CD14-positive monocyte (primary cell): ENCODE measurements at regions not wholly inside any gene's neighbourhood (a gene's known extent, or its start where the extent isn't known, plus 50 kb on each side); places are given as distances from the start of the nearest gene placed in this dataset.

Experiments
- DNase-seq, 3 donors: peaks; one replicate each; pipeline ENCODE4 v3.0.0-alpha.2; 2011 to 2022
- H2AFZ ChIP-seq: 2 replicates; pipeline ENCODE4 v1.6.0; 2012; ENCODE audit warnings: mild to moderate bottlenecking, low read depth, low read length, inconsistent platforms; ENCODE audit not compliant: insufficient read depth, poor library complexity, severe bottlenecking
- H3K27ac ChIP-seq, 2 donors: 1 replicate in 1 of 2; 2 replicates in 1 of 2; pipeline ENCODE4 v1.5.1; 2012 to 2013; ENCODE audit warnings: low read length in 2 of 2, control low read depth in 1 of 2, inconsistent platforms in 1 of 2, low read depth in 1 of 2, mild to moderate bottlenecking in 1 of 2
- H3K27me3 ChIP-seq, 2 donors: one replicate each; pipeline versions ENCODE4 v1.6.0 to v1.6.1; 2011 to 2013; ENCODE audit warnings: low read length in 2 of 2; ENCODE audit not compliant: control insufficient read depth in 2 of 2, insufficient read depth in 2 of 2
- H3K36me3 ChIP-seq, 2 donors: replicated peaks in 1 of 2; 1 replicate in 1 of 2; 2 replicates in 1 of 2; pipeline versions ENCODE4 v1.5.1 to v1.6.1; 2012 to 2013; ENCODE audit warnings: low read length in 2 of 2, control low read depth in 1 of 2, inconsistent platforms in 1 of 2, mild to moderate bottlenecking in 1 of 2; ENCODE audit not compliant: insufficient read depth in 2 of 2, control insufficient read depth in 1 of 2
- H3K4me1 ChIP-seq, 2 donors: 1 replicate in 1 of 2; 2 replicates in 1 of 2; pipeline versions ENCODE4 v1.5.1 to v1.6.1; 2012 to 2013; ENCODE audit warnings: low read length in 2 of 2, control low read depth in 1 of 2, inconsistent platforms in 1 of 2, mild to moderate bottlenecking in 1 of 2, moderate library complexity in 1 of 2; ENCODE audit not compliant: insufficient read depth in 2 of 2, control insufficient read depth in 1 of 2
- H3K4me2 ChIP-seq: replicated peaks from 2 replicates; pipeline ENCODE3; 2012; ENCODE audit warnings: low read length, moderate library complexity, mild to moderate bottlenecking; ENCODE audit not compliant: poor library complexity, severe bottlenecking; ENCODE audit errors: extremely low read depth
- H3K4me3 ChIP-seq, 3 experiments: fragments of 200-600 bp in 1 of 3; sonication (generic) in 1 of 3; replicated peaks in 1 of 3; 1 replicate in 2 of 3; 2 replicates in 1 of 3; pipeline ENCODE4 v1.5.1; 2011 to 2013; ENCODE audit warnings: low read length in 3 of 3, mild to moderate bottlenecking in 3 of 3, control low read depth in 2 of 3, low read depth in 2 of 3, inconsistent platforms in 1 of 3, moderate library complexity in 1 of 3
- H3K79me2 ChIP-seq: 2 replicates; pipeline ENCODE4 v1.6.0; 2012; ENCODE audit warnings: mild to moderate bottlenecking, control low read depth, inconsistent platforms, low read length, moderate library complexity; ENCODE audit not compliant: insufficient read depth
- H3K9ac ChIP-seq: 2 replicates; pipeline ENCODE4 v1.6.0; 2017; ENCODE audit warnings: low read length, mild to moderate bottlenecking; ENCODE audit not compliant: insufficient read depth, poor library complexity, severe bottlenecking
- H3K9me3 ChIP-seq, 2 donors: replicated peaks in 1 of 2; 1 replicate in 1 of 2; 2 replicates in 1 of 2; pipeline versions ENCODE4 v1.5.1 to v1.6.1; 2012 to 2013; ENCODE audit warnings: low read length in 2 of 2, control low read depth in 1 of 2; ENCODE audit not compliant: control insufficient read depth in 1 of 2, insufficient read depth in 1 of 2
- H4K20me1 ChIP-seq: 2 replicates; pipeline ENCODE4 v1.6.0; 2012; ENCODE audit warnings: mild to moderate bottlenecking, low read length, control low read depth, moderate library complexity; ENCODE audit not compliant: insufficient read depth
- H3K27ac Mint-ChIP-seq, 7 donors: one replicate each; pipeline ENCODE4 v1.8.0; 2020; ENCODE audit warnings: mild to moderate bottlenecking in 7 of 7, mixed read lengths in 7 of 7, moderate library complexity in 6 of 7, inconsistent platforms in 2 of 7
- H3K27me3 Mint-ChIP-seq, 3 donors: one replicate each; pipeline ENCODE4 v1.8.0; 2021 to 2022; ENCODE audit warnings: low read depth in 3 of 3, mild to moderate bottlenecking in 3 of 3, mixed read lengths in 3 of 3, moderate library complexity in 3 of 3, inconsistent platforms in 1 of 3
- H3K36me3 Mint-ChIP-seq, 2 donors: one replicate each; pipeline ENCODE4 v1.8.0; 2020; ENCODE audit warnings: mixed read lengths in 2 of 2, inconsistent platforms in 1 of 2, mild to moderate bottlenecking in 1 of 2
- H3K4me1 Mint-ChIP-seq: one replicate; pipeline ENCODE4 v1.8.0; 2020; ENCODE audit warnings: mild to moderate bottlenecking, mixed read lengths
- H3K4me3 Mint-ChIP-seq, 2 donors: one replicate each; pipeline ENCODE4 v1.8.0; 2020; ENCODE audit warnings: mild to moderate bottlenecking in 2 of 2, mixed read lengths in 2 of 2, moderate library complexity in 1 of 2
- H3K9me3 Mint-ChIP-seq, 7 donors: one replicate each; pipeline ENCODE4 v1.8.0; 2020 to 2022; ENCODE audit warnings: mixed read lengths in 7 of 7, mild to moderate bottlenecking in 6 of 7, moderate library complexity in 6 of 7, inconsistent platforms in 2 of 7
- CTCF ChIP-seq: fragments of 200-600 bp; IDR thresholded peaks from one replicate; pipeline ENCODE4 v1.8.0; 2022; ENCODE audit warnings: antibody characterized with exemption, mild to moderate bottlenecking
- WGBS: methylation state at CpG from one replicate; pipeline ENCODE4 v1.1.5; 2013; ENCODE audit warnings: missing lambda C conversion rate; ENCODE audit not compliant: insufficient coverage; 5-methylcytosine and 5-hydroxymethylcytosine counted together
- intact Hi-C, 2 donors: fragments of 100-400 bp; cut with micrococcal nuclease; formaldehyde crosslinking; loops; one replicate each; pipeline versions ENCODE4 v1.15.0 to v1.15.1; 2023

DNA sequence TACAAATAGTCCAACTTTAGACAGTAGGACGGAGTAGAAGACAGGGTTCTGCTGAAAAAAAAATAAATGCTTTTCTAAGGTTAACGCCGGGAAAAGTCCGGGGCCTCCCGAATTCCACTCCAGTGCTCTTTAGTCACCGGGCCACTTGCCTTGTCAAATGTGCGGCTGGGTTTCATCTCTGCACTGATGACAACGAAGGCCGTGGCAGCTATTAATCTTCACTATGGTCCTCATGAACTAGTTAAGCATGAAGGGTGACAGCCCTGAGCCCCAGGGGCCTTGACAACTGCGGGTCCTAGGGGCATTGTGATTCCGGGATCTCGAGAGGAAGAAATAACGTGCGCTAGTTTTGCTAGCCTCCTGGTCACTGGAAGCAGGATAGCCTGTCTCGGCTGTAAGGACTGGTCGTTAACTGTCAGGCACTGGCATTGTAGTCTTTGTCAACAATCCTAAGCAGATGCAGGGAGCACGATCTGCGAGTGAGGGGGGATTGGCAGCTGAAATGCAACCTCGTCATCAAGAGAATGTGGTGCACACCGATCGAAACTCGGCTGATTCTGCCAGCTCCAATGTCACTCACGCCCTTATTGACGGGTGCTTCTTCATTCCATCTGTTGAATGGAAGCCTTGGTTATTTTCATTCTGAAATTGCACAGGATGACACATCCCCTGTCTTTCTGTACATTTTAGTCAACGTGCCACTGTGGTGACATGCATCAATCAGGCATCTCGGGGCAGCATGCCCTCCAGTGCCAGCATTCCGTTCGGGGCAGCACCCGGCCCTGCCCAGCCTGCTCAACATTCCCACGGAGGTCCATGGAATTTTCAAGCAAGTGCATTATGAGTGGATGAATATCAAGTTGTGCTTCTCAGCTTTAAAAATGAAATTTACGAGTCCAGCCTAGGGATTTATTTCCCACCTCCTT is 51.6 kb upstream of the MGMT start:
- Histone ChIP-seq H3K9ac (no peak overlapping the region), H3K79me2 (no peaks in the 10 kb centered on the region), H3K4me2 (no peak overlapping the region), H3K27ac (no peak overlapping the region), H3K36me3 (no peaks in the 10 kb centered on the region), H3K27me3 (no peaks in the 10 kb centered on the region), H3K9me3 (no peaks in the 10 kb centered on the region), H4K20me1 (no peaks in the 10 kb centered on the region), H2AFZ (no peak overlapping the region), H3K4me3 (no peak overlapping the region), H3K4me1 (no peaks in the 10 kb centered on the region)
- Mint-ChIP-seq H3K27ac (no peak overlapping the region), H3K9me3 (no peaks in the 10 kb centered on the region), H3K36me3 (no peaks in the 10 kb centered on the region), H3K27me3 (peaks cover 3 to 14% (median 6%) of the 10 kb centered on the region in 3 donors), H3K4me3 (no peak overlapping the region), H3K4me1 (no peaks in the 10 kb centered on the region)
- TF ChIP-seq CTCF, result no peak
- 91% methylated on average over 28 of the region's 31 CpGs for WGBS
- no peak for DNase-seq
- intact Hi-C loops, result no loop called here

GRCh38 chr10:129416155-129416554 is 50.9 kb upstream of the MGMT start:
- Histone ChIP-seq H3K4me1 (no peaks in the 10 kb centered on the region), H3K9ac (no peak overlapping the region), H3K79me2 (no peaks in the 10 kb centered on the region), H3K4me2 (no peak overlapping the region), H3K4me3 (no peak overlapping the region), H3K36me3 (no peaks in the 10 kb centered on the region), H4K20me1 (no peaks in the 10 kb centered on the region), H3K27me3 (no peaks in the 10 kb centered on the region), H3K27ac (no peak overlapping the region), H3K9me3 (no peaks in the 10 kb centered on the region), H2AFZ (no peak overlapping the region)
- intact Hi-C loops, result no loop called here
- 100% methylated on average over 3 of the region's 8 CpGs for WGBS
- H3K27me3 Mint-ChIP-seq, result peaks cover 3 to 11% (median 6%) of the 10 kb centered on the region in 3 donors
- H3K9me3 Mint-ChIP-seq, result no peaks in the 10 kb centered on the region
- H3K4me1 Mint-ChIP-seq, result no peaks in the 10 kb centered on the region
- no peak overlapping the region for H3K4me3 Mint-ChIP-seq
- DNase-seq, result no peak
- H3K36me3 Mint-ChIP-seq, result no peaks in the 10 kb centered on the region
- H3K27ac Mint-ChIP-seq, result no peak overlapping the region
- TF ChIP-seq CTCF, result no peak
